ENCODE measurements at regions not wholly inside any gene's neighbourhood (a gene's known extent, or its start where the extent isn't known, plus 50 kb on each side); places are given as distances from the start of the nearest gene placed in this dataset.

- Histone ChIP-seq H3K27ac (ENCODE audit: low read length) (no peak overlapping the region), H3K4me1 (ENCODE audit: control insufficient read depth, insufficient read depth, low read length) (peaks cover 2% of the 10 kb centered on the region), H3K27me3 (ENCODE audit: control insufficient read depth, insufficient read depth) (no peaks in the 10 kb centered on the region), H3K4me3 (ENCODE audit: low read length) (no peak overlapping the region), H3K9me3 (ENCODE audit: control insufficient read depth, low read length) (no peaks in the 10 kb centered on the region)
- 85% methylated on average over 2 of the region's 2 CpGs for WGBS
- intact Hi-C loops (cut with DNase I): no loop called here
- DNase-seq: no peak
- ATAC-seq: no peak
Observed at GRCh38 chr15:62532367-62532766, 367.3 kb upstream of the C2CD4B start.

GRCh38 chr15:62533687-62534086 is 368.6 kb upstream of the C2CD4B start:
- DNase-seq (no peak), ATAC-seq (no peak)
- no peaks in the 10 kb centered on the region for H3K9me3 ChIP-seq (ENCODE audit: control insufficient read depth, low read length)
- H3K27me3 ChIP-seq (ENCODE audit: control insufficient read depth, insufficient read depth): no peaks in the 10 kb centered on the region
- H3K4me1 ChIP-seq (ENCODE audit: control insufficient read depth, insufficient read depth, low read length): peaks cover 2% of the 10 kb centered on the region
- H3K4me3 ChIP-seq (ENCODE audit: low read length): no peak overlapping the region
- WGBS: 88% methylated on average over 1 of the region's 1 CpG
- H3K27ac ChIP-seq (ENCODE audit: low read length): no peak overlapping the region
- intact Hi-C loops (cut with DNase I): no loop called here

- Histone ChIP-seq H3K4me3 (ENCODE audit: low read length) (no peak overlapping the region), H3K27me3 (ENCODE audit: control insufficient read depth, insufficient read depth) (no peaks in the 10 kb centered on the region), H3K4me1 (ENCODE audit: control insufficient read depth, insufficient read depth, low read length) (peaks cover 2% of the 10 kb centered on the region), H3K27ac (ENCODE audit: low read length) (no peak overlapping the region), H3K9me3 (ENCODE audit: control insufficient read depth, low read length) (no peaks in the 10 kb centered on the region)
- WGBS: 62% methylated on average over 2 of the region's 2 CpGs
- ATAC-seq: no peak
- no peak for DNase-seq
- intact Hi-C loops (cut with DNase I): no loop called here
Observed at GRCh38 chr15:62534996-62535395, 369.9 kb upstream of the C2CD4B start.

GRCh38 chr15:62539236-62539635 is 374.2 kb upstream of the C2CD4B start:
- Histone ChIP-seq H3K9me3 (ENCODE audit: control insufficient read depth, low read length) (no peaks in the 10 kb centered on the region), H3K4me1 (ENCODE audit: control insufficient read depth, insufficient read depth, low read length) (peaks cover 13% of the 10 kb centered on the region), H3K27me3 (ENCODE audit: control insufficient read depth, insufficient read depth) (no peaks in the 10 kb centered on the region), H3K4me3 (ENCODE audit: low read length) (no peak overlapping the region), H3K27ac (ENCODE audit: low read length) (no peak overlapping the region)
- no peak for ATAC-seq
- no peak for DNase-seq
- 96% methylated on average over 1 of the region's 1 CpG for WGBS
- intact Hi-C loops (cut with DNase I): no loop called here

GRCh38 chr15:62541250-62541649 is 376.2 kb upstream of the C2CD4B start:
- no peak overlapping the region for H3K4me3 ChIP-seq (ENCODE audit: low read length)
- H3K27ac ChIP-seq (ENCODE audit: low read length): no peak overlapping the region
- WGBS: 45% methylated on average over 4 of the region's 4 CpGs
- H3K4me1 ChIP-seq (ENCODE audit: control insufficient read depth, insufficient read depth, low read length): peaks cover 16% of the 10 kb centered on the region
- no peak for DNase-seq
- no peaks in the 10 kb centered on the region for H3K27me3 ChIP-seq (ENCODE audit: control insufficient read depth, insufficient read depth)
- intact Hi-C loops (cut with DNase I): loop anchor here in 2 of 4 donors (10.0 kb wide), 2 partner anchors 76 to 146 kb away; partner anchors contain the start of gene TLN2 (in 1 of the 2)
- no peaks in the 10 kb centered on the region for H3K9me3 ChIP-seq (ENCODE audit: control insufficient read depth, low read length)
- peak; percentile 24 to 39 for ATAC-seq

GRCh38 chr15:62541846-62542245 is 376.8 kb upstream of the C2CD4B start:
- WGBS: 71% methylated on average over 6 of the region's 6 CpGs

GRCh38 chr15:62544446-62544845 is 379.4 kb upstream of the C2CD4B start:
- Histone ChIP-seq H3K9me3 (ENCODE audit: control insufficient read depth, low read length) (no peaks in the 10 kb centered on the region), H3K27ac (ENCODE audit: low read length) (no peak overlapping the region), H3K27me3 (ENCODE audit: control insufficient read depth, insufficient read depth) (no peaks in the 10 kb centered on the region), H3K4me1 (ENCODE audit: control insufficient read depth, insufficient read depth, low read length) (peaks cover 23% of the 10 kb centered on the region), H3K4me3 (ENCODE audit: low read length) (no peak overlapping the region)
- no peak for DNase-seq
- intact Hi-C loops (cut with DNase I): loop anchor here in 2 of 4 donors (10.0 kb wide), 2 partner anchors 80 to 150 kb away; partner anchors contain the start of gene TLN2 (in 1 of the 2)
- WGBS: 74% methylated on average over 3 of the region's 3 CpGs
- ATAC-seq: no peak

More at GRCh38 chr15:62541846-62542245, 376.8 kb upstream of the C2CD4B start:
- no peak for ATAC-seq
- DNase-seq: no peak
- H3K27me3 ChIP-seq (ENCODE audit: control insufficient read depth, insufficient read depth): no peaks in the 10 kb centered on the region
- intact Hi-C loops (cut with DNase I): loop anchor here in 2 of 4 donors (10.0 kb wide), 2 partner anchors 77 to 147 kb away; partner anchors contain the start of gene TLN2 (in 1 of the 2)
- no peak overlapping the region for H3K4me3 ChIP-seq (ENCODE audit: low read length)
- H3K27ac ChIP-seq (ENCODE audit: low read length): no peak overlapping the region
- H3K4me1 ChIP-seq (ENCODE audit: control insufficient read depth, insufficient read depth, low read length): peaks cover 21% of the 10 kb centered on the region
- H3K9me3 ChIP-seq (ENCODE audit: control insufficient read depth, low read length): no peaks in the 10 kb centered on the region

GRCh38 chr15:62545467-62546227 is 380.6 kb upstream of the C2CD4B start:
- intact Hi-C loops (cut with DNase I): loop anchor here in 2 of 4 donors (10.0 kb wide), 2 partner anchors 81 to 151 kb away; partner anchors contain the start of gene TLN2 (in 1 of the 2)
- H3K9me3 ChIP-seq (ENCODE audit: control insufficient read depth, low read length): no peaks in the 10 kb centered on the region
- DNase-seq: peak; percentile 41 to 77 (median 75)
- peak; percentile 66 to 74 for ATAC-seq
- no peak overlapping the region for H3K4me3 ChIP-seq (ENCODE audit: low read length)
- WGBS: 24% methylated on average over 4 of the region's 4 CpGs
- peak overlapping the region; percentile 62 for H3K27ac ChIP-seq (ENCODE audit: low read length)
- peaks cover 19% of the 10 kb centered on the region for H3K4me1 ChIP-seq (ENCODE audit: control insufficient read depth, insufficient read depth, low read length)
- H3K27me3 ChIP-seq (ENCODE audit: control insufficient read depth, insufficient read depth): no peaks in the 10 kb centered on the region

- no peak for DNase-seq
- no peak overlapping the region for H3K4me3 ChIP-seq (ENCODE audit: low read length)
- peak; percentile 8 to 20 for ATAC-seq
- intact Hi-C loops (cut with DNase I): loop anchor here in 2 of 4 donors (10.0 kb wide), 2 partner anchors 82 to 152 kb away; partner anchors contain the start of gene TLN2 (in 1 of the 2)
- H3K27ac ChIP-seq (ENCODE audit: low read length): peak overlapping the region; percentile 64
- H3K4me1 ChIP-seq (ENCODE audit: control insufficient read depth, insufficient read depth, low read length): peaks cover 13% of the 10 kb centered on the region
- H3K27me3 ChIP-seq (ENCODE audit: control insufficient read depth, insufficient read depth): no peaks in the 10 kb centered on the region
- 62% methylated on average over 4 of the region's 4 CpGs for WGBS
- no peaks in the 10 kb centered on the region for H3K9me3 ChIP-seq (ENCODE audit: control insufficient read depth, low read length)
Observed at GRCh38 chr15:62546628-62547027, 381.5 kb upstream of the C2CD4B start.

- peak in 1 of 3 donors; percentile 72 for DNase-seq
- no peaks in the 10 kb centered on the region for H3K9me3 ChIP-seq (ENCODE audit: control insufficient read depth, low read length)
Observed at GRCh38 chr15:62547584-62547983, 382.5 kb upstream of the C2CD4B start.

GRCh38 chr15:62549345-62549970 is 384.4 kb upstream of the C2CD4B start:
- no peaks in the 10 kb centered on the region for H3K9me3 ChIP-seq (ENCODE audit: control insufficient read depth, low read length)
- DNase-seq (peak in 1 of 3 donors; percentile 58), ATAC-seq (no peak)
- no peaks in the 10 kb centered on the region for H3K27me3 ChIP-seq (ENCODE audit: control insufficient read depth, insufficient read depth)
- no peak overlapping the region for H3K27ac ChIP-seq (ENCODE audit: low read length)
- WGBS: 83% methylated on average over 5 of the region's 5 CpGs
- H3K4me3 ChIP-seq (ENCODE audit: low read length): no peak overlapping the region
- H3K4me1 ChIP-seq (ENCODE audit: control insufficient read depth, insufficient read depth, low read length): peaks cover 13% of the 10 kb centered on the region
- intact Hi-C loops (cut with DNase I): loop anchor here in 2 of 4 donors (10.0 kb wide), 2 partner anchors 85 to 155 kb away; partner anchors contain the start of gene TLN2 (in 1 of the 2)

More at GRCh38 chr15:62547584-62547983, 382.5 kb upstream of the C2CD4B start:
- no peak overlapping the region for H3K4me3 ChIP-seq (ENCODE audit: low read length)
- 70% methylated on average over 3 of the region's 3 CpGs for WGBS
- H3K27me3 ChIP-seq (ENCODE audit: control insufficient read depth, insufficient read depth): no peaks in the 10 kb centered on the region
- intact Hi-C loops (cut with DNase I): loop anchor here in 2 of 4 donors (10.0 kb wide), 2 partner anchors 83 to 153 kb away; partner anchors contain the start of gene TLN2 (in 1 of the 2)
- no peak overlapping the region for H3K27ac ChIP-seq (ENCODE audit: low read length)
- H3K4me1 ChIP-seq (ENCODE audit: control insufficient read depth, insufficient read depth, low read length): peaks cover 13% of the 10 kb centered on the region
- ATAC-seq: no peak
